Mucosa of gallbladder (tissue), 1 donor: ENCODE measurements at regions not wholly inside any gene's neighbourhood (a gene's known extent, or its start where the extent isn't known, plus 50 kb on each side); places are given as distances from the start of the nearest gene placed in this dataset.

Source experiments
- DNase-seq: peaks from one replicate; pipeline ENCODE4 v3.0.0-alpha.2; 2020; ENCODE audit warnings: low spot score
- donor health status: DM: no; HTN: no; CAD: no.

DNA sequence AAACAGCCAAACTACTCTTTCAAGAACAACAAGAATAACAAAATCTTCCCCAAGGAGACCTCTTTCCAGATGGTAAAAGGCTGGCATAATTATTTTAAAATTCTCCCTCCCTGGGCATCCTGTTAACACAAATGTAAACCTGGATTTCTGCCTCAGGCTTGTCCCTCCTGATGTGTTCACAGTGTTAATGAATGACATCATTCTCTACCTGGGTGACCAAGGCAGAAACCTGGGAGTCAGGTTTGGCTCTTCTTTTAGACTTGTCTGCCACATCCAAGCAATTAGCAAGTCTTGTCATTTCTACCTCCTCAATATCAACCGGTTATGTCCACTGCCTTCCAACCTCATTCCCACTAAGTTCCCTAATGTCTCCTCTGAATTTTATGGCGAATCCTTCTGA, 368.7 kb upstream of the TBL1XR1 start:
- DNase-seq: no peak

DNA sequence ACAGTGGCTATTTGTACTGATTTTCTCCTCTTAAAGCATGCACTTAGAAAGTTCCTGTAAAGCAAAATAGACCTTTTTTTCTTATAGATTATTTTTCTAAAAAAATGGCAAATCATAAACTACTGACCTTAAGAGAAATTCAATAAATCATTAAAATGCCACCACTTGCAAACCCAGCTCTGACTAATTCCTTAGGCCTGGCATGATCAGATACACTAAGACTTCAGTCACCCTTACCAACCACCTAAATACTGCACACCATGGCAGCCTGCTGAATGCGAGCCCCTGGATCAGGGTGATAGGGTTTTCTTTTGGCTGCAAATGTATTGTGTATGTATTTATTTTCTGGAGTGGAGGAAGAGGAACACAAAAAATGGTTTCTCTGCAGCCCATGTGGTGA, 370.6 kb upstream of the TBL1XR1 start:
- DNase-seq: no peak

DNA sequence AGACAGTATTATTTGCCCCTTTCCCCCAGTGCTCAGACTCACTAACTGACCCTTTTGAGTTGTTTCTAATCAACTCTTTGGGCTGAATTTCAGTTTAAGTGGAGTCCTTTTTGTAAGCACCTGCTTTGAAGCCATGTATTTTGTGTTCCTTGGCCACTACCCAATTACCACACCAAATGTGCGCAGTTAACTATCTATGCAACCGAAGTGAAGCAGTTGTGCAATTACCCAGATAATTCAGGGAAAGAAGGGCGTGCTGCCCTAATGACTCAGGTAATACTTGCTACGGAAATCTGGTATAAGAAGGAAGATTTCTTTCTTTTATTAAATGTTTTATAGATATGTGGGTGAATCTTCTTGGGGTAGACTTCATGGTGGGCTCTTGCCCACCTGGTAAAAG, 371.9 kb upstream of the TBL1XR1 start:
- DNase-seq: no peak

DNA sequence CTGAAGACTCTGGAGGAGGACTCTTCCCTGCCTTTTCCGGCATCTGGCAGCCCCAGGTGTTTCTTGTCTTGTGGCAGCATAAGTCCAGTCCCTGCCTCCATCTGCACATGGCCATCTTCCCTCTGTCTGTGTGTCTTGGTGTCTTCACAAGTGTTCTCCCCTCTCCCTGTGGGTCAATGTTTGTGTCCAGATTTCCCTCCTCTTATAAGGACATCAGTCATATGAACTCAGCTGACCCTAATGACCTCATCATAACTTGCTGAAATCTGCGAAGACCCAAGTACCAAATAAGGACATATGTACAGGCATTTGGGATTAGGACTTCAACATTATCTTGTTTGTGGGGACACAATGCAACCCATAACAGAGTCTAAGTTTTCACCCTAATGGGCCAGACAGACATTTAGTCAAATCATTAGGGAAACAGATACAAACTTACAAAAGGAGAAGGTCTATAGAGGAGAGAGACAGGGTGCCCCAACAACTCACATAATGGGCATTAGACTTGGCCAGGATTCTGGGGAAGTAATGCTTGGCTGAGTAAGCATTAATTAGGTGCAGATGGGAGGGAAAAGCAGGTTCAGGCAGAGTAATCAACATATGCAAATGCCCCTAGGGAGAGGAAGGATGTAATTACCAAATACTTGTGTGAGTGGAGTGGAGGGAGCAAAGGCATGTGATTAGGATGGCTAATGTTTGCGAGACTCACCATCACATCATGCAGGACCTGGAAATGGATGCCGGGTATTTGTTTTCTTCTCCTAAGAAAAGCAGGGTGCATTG, 372.8 kb upstream of the TBL1XR1 start:
- no peak for DNase-seq

DNA sequence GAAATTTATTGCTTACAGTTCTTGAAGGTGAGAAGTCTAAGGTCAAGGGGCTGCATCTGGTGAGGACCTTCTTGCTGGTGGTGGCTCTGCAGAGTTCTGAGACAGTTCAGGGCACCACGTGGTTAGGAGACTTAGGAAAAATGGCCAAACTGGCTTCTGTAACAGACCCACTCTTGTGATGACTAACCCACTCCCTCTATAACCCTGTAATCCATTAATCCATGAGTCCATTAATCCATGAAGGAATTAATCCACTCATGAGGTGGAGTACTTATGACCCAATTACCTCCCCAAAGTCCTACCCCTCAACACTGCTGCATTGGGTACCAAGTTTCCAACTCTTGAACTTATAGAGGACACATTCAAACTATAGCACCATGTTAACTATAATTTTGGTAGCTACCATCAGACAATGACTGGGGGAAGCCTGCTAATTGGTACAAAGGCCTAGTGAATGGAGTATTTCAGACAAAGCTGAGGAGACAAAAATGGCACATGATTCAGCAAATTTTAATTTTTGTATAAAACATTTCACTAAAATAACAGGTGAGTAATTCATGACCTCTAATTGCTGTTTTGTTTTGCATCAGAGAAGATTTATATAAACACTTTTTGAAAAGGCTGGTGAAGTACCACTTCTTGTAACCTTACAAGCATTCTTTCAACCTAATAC, 374.1 kb upstream of the TBL1XR1 start:
- no peak for DNase-seq

DNA sequence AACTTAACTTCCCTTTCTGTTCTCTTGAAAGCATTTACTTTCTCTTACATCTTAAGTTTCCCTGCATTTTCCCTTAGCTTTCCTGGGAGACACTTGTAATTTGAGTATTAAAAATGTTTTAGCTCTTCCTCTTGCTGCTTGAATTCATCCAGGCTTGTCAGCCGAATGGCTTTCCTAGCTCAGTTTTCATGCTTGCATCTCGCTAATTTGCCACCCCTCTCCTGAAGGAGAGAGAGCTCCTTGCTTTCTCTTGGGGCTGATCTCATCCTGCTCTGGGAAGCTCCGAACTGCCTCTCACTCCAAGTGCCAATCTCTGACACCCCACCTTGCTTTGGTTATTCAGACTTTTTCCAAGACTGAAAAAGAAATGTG, 374.6 kb upstream of the TBL1XR1 start:
- DNase-seq: no peak

DNA sequence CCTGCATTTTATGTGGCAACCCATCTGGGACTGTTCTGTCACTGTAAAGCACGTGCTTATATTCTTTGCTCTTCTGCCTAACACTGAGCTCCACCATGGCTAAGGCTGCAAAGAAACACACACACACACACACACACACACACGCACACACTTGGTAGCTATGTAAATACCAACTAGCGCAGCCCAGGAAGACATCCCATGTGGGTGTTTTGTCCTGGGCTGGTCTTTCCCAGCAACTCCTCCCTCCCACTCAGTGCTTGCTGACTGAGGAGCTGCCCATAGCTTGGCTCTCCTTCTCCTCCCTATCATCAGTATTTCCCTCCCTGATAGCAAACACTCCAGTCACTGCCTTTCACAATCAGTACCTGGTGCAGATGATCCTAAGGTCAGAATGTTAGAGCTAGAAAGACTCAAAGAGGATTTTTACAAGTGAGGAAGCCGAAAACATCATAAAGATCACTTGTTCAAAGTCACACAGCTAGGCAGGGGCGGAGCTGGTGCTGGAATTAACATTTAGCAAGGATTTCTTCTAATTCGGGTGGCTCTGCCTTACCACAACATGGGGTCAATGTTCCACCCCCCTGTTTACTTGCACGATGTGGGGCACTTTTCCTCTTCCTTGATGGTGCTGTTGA, 377.1 kb upstream of the TBL1XR1 start:
- peak; percentile 84 for DNase-seq

DNA sequence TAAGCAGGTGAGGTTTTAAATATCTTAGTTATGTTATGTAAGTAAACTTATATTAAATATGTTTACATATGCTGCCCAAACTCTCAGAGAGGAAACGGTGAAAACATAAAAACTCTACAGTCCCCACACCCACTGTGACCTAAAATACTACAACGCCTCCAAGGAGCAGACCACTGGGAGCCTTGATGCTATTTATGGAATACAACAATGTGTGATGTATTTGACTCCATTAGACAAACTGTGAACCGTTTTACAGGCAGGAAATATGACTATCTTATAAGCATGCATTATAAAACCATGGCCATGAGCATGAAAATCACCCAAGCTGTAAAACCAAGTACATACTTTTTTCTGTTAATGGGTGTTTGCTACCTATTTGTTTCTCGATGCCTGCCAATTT, 379.5 kb upstream of the TBL1XR1 start:
- DNase-seq: no peak

DNA sequence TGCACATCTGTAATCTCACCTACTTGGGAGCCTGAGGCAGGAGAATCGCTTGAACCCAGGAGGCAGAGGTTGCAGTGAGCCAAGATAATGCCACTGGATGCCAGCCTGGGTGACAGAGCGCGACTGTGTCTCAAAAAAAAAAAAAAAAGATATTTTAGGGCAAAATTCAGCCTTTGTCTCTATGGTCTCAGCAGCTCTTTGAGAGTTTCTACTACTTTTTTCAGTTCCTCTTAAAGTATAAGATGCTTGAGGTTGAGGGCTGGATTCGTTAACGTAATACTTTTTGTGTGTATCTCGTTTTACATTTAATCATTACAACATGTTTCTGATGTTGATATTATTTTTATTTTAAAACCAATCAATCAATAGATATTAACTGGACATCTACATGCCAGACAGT, 381.2 kb upstream of the TBL1XR1 start:
- no peak for DNase-seq

DNA sequence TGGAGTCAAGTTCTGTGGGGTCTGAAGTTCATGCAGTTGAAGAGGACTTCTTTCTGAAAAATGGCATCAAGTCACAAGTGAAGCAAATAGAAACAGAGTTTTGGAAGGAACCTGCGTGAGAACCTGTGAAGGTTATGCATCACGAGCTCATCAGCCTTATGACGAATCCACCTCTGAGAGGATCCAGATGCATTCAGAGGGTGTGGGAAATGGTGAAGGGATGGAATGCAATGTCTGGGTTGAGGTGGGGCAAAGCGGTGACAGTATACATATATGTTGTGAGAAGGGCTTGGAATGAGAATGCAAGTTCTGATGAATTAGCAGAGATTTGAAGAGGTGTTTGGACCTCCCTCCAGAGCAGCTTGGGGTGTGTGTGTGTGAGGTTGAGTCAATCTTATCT, 382.1 kb upstream of the TBL1XR1 start:
- DNase-seq: no peak

DNA sequence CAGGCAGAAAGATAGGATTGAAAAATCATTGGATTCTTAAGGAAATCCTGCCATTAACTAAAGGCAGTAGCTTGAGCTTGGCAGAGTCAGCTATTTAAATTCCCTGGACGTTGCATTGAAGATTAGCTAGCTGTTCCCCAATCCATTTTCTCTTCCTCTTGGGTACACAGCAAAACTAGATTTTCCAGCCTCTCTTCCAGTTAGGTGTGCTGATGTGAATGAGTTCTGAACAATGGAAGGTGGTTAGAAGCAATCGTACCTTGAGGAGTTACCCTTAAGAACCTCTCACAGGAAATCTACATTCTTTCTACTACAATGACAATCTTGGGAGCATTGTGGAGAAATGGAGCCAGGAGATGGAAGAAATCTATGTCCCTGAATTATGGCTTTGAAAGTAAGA, 383.2 kb upstream of the TBL1XR1 start:
- no peak for DNase-seq

DNA sequence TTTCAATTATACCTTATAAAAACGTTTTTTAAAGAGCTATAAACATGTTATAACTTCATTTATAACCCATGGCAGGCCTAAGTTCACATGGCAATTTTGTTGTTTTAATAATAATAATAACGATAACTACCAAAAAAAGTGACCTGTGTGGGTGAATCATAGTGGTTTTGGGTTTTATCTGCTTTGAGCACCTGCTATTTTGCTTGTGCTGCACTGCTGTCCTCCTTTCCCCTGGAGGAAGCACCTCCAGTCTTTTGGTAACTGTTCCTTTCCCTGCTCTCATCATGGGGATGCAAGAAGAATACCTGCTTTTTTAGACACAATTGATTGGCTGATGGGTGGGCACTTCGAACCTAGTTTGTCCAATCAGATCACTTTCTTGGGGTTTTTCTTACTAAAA, 388.0 kb upstream of the TBL1XR1 start:
- DNase-seq: no peak

DNA sequence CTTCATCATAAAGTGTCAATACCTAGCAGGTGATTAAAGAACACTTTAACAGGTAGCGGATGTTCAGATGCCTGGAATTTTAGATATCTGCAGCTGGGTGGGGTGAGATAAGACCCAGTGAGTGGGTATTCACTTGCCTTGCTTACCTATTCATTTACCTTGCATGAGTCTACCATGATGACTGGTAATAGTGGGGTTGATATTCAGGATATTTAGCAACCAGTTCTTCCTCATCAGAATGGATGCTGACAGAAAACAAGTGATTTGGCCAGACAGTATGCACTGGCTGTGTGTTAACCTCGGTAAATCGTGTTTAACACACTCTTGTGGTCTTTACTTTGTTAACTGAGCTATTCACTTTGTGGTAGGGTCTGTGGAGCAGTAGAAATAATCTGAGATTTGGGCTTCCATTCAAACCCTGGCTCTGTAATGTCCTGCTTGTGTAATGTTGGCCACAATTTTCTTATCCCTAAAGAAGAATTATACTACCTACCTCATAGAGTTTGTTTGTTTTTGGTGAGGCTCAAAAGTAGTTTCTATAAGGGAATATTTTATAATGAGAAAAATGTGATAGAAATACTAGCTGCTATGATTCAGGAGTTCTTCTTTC, 391.9 kb upstream of the TBL1XR1 start:
- no peak for DNase-seq

DNA sequence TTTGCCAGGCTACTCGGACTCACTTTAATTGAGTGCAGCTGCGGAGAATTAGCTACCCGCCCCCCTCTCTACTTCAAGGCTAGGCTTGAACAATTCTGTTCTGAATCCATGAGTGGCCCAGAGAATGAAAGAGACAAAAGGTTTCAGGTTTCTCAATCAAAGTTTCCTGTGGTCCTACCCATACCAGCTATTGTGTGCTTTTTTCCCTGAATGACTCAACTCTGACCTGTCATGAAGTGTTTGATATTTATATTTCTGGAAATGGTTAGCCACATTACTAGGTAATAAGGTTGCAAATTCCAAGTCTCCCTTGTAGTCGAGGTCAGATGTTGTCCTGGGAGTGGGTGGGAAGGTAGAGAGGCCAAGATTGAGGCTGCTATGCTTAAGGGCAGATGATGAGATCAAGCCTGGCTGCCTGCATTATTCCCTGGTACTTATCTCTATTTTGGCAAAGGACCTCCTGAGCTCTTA, 392.7 kb upstream of the TBL1XR1 start:
- peak; percentile 51 for DNase-seq

DNA sequence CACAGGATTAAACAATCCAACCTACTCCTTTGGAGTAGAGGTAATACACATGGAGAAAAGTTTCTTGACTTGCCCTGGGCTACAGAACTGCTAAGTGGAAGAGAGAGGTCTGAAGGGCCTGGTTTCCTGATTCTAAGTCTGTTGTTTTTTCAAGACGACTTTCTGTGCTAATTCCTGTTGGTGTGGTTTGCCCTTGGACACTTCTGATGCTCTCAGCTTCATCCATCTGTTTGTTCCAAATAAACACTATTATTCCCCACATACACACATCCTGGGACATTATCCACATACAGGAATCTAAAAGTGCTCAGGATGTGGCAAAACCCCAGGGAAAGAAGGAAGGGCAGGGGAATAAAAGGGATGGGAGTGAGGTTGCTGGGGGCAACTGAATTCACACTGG, 393.5 kb upstream of the TBL1XR1 start:
- no peak for DNase-seq

DNA sequence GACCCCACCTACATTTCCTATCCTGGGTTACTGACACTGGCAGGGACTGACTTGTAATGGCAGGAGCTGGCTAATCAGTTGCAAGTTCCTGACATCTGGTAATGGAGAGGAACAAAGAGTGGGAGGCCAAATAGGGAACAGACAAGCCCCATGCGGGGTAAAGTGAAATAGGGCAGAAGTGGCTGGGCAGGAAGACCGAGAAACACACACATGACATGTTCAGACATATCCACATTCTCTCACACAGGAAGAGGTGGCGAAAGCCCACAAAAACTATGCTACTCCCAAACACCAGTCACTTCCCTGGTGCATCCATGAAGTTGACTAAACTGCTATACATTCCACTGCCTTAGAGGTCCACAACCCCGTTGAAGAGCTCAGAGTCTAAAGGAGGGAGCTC, 394.1 kb upstream of the TBL1XR1 start:
- DNase-seq: peak; percentile 20

DNA sequence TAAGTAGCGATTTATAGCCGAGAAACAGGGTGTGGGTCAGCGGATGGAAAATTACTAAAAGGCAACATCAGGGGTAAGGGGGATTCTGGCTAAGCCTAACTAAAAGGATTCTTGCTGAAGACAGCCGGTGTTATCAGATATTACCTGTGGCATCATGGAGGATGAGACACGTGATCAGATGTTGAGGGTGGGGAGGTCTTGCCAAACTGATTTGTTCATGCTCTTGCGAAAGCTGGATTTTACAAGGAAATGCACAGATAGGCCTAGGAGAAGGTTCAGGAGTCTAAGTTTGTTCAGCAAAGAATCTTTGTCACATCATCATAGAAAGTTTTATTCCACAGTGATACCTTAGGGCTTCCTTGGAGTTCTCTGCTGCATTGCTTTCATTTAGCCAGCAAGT, 396.8 kb upstream of the TBL1XR1 start:
- no peak for DNase-seq

DNA sequence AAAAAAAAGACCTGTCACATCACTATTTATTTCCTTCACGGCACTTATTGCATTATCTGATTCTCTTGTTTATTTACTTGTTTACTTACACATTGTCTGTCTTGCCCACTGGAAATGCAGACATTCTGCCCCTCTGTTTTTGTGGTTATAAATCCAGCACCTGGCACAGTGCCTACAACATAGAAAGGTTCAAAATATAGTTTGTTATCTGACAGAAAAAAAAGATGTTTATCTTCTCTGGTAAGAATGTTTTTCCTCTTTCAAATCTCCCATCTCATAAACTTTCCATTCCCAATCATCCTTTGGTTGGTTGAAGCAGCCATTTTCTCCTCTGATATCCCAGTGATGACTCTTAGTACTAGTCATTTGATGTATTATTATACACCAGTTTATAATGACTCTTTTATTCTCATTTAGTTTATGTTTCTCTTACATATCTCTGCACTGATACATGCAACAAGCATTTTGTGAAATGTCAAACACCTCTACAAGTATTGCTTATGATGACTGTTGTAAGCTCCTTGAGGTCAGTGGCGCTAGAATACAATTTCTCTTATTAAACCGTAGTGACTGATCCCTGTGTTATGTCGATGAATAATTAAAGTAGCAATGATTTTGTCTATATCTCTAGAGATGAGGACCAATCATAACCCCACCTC, 398.4 kb upstream of the TBL1XR1 start:
- DNase-seq: no peak

DNA sequence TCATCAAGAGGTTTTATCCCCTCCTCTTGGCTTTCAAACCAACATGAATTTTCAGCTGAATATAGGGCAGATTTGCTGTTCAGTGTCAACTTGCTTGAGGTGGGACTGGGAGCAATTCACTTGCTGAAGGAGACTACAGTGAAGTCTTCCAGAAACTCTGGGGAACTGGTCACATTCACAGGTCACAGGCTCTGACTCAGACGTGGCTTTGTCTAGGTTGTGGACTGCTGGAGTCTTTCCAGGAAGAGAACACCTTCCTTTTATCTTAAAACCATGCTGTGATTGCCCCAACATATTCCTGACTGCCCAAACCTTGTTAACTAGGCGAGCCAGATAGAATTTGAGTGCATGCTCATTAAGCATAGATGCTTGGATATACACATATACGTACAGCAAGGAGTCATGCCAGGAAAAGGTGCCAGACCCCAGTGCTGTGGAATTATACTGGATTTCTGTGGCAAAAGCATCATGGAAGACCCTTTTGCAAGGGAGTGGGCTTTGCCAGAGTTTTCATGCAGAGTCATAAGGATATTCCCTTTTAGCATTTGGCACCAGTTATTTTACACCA, 399.1 kb upstream of the TBL1XR1 start:
- peak; percentile 32 for DNase-seq

DNA sequence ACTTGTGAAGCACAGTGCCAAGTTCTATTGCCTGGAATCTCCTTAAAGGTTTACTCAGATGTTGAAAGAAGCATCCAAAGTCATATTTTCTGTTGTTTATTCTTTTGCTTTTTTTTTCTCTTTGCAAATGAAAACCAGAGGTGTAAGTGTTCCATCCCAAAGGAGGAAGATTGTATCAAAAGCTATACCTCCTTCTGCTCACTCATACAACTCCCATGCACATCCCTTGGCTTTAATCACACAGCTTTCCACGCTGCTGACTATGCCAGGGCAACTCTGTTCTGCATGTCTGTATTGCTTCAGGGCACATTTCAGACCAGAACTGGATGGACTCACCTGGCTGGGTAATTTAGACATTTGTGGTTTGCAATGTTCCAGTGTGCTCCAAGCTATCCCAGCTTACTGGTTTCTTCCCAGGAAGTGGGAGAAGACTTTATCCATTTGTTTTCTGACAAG, 399.6 kb upstream of the TBL1XR1 start:
- no peak for DNase-seq

DNA sequence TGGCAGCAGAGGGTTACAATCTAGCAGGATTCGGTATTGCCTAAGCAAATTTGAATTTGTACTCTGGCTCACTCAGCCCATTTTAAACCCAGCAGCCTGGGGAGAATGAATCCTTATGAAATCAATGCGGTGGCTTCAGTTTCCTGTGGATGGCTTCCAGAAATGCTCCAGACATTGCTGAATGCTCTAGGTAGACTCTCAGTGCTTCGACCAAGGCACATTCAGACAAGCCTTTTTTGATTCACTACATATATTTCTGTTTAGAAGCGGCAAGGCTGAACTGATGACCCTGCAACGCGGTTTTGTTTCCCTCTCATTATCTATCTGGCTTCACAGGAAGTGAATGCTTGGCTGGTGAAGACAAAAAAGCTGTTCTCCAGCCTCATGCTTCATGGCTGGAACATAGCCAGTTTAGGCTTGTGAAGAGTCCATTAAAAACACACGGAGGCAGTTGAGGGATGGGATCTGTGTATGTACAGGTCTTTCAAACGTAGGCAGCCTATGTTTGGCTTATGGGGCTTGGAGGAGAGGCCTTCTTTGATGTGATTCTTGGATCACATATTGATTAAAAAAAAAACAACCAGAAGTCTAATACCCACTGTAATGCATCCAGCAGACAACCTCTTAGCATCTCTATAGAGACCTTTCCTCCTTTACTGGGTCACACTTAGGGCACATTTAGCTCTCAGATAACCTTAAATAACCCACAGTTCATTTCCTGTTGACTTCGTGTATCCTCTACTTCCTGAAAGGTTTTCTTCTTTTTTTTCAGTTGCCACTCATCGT, 400.2 kb upstream of the TBL1XR1 start:
- DNase-seq: peak; percentile 48
